Lower leg skin (tissue), 3 donors: ENCODE measurements at regions not wholly inside any gene's neighbourhood (a gene's known extent, or its start where the extent isn't known, plus 50 kb on each side); places are given as distances from the start of the nearest gene placed in this dataset.

ENCODE experiments used
- CTCF ChIP-seq, 3 donors: fragments of 450-650 bp; IDR thresholded peaks; one replicate each; pipeline ENCODE4 v1.5.1; 2016; ENCODE audit warnings: antibody characterized with exemption in 3 of 3, mild to moderate bottlenecking in 3 of 3, moderate library complexity in 2 of 3
- POLR2A ChIP-seq, 2 donors: fragments of 450-650 bp; IDR thresholded peaks; one replicate each; pipeline ENCODE4 v1.6.1; 2016 to 2017; ENCODE audit warnings: antibody characterized with exemption in 2 of 2, mild to moderate bottlenecking in 1 of 2, moderate library complexity in 1 of 2

DNA sequence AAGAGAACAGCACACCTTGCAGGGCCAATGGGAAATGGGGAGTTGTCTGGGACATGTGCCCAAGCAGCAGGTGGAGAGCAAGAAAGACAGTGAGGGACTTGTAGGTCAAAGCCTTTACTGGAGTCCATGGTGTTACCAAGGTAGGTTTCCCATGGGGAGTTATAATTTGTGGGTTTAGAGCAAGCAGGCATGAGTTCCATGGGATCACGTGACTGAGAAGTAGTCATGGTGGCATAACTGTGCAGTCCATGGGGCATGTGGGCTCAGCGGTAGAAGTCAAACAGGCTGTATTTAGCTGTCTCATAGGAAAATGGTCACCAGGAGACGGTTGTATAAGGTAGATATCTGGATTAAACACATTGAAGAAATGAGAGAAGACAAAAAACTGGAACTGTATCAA is 715.1 kb downstream of the SLITRK1 start:
- TF ChIP-seq CTCF (IDR thresholded peaks at IDR 0.05), result no peak
- no peak for TF ChIP-seq POLR2A (IDR thresholded peaks at IDR 0.05)
